ENCODE measurements at regions not wholly inside any gene's neighbourhood (a gene's known extent, or its start where the extent isn't known, plus 50 kb on each side); places are given as distances from the start of the nearest gene placed in this dataset.

- no peaks in the 10 kb centered on the region for H4K20me1 ChIP-seq (ENCODE audit: insufficient read depth, low read length)
- 0 out of 2 replicates have a peak, but pooled peaks cover 7% of the 10 kb centered on the region for H3F3A ChIP-seq (ENCODE audit: insufficient read depth, low read length)
- peaks cover 14% of the 10 kb centered on the region for H3K79me2 ChIP-seq (ENCODE audit: insufficient read depth, low read length)
These were observed 51.5 kb upstream of the MGAT5 start for GRCh38 chr2:134202371-134202770.

GRCh38 chr2:134203175-134203574 is 50.7 kb upstream of the MGAT5 start:
- H3K79me2 ChIP-seq (ENCODE audit: insufficient read depth, low read length), result peaks cover 15% of the 10 kb centered on the region

More at GRCh38 chr2:134202371-134202770, 51.5 kb upstream of the MGAT5 start:
- peaks cover 25% of the 10 kb centered on the region for H3K4me1 ChIP-seq (ENCODE audit: insufficient read depth, low read length, severe bottlenecking)
- no peaks in the 10 kb centered on the region for H3K36me3 ChIP-seq (ENCODE audit: insufficient read depth, low read length)
- H3K27me3 ChIP-seq (ENCODE audit: insufficient read depth, low read length), result no peaks in the 10 kb centered on the region
- H3K9me3 ChIP-seq (ENCODE audit: low read length), result no peaks in the 10 kb centered on the region
- no peaks in the 10 kb centered on the region for H3K9me2 ChIP-seq (ENCODE audit: low read depth, low read length)
- no peak overlapping the region for H3K27ac ChIP-seq (ENCODE audit: low read depth, low read length, poor library complexity, severe bottlenecking)
- no peak overlapping the region for H3K9ac ChIP-seq (ENCODE audit: low read length)
- no peak for TF ChIP-seq CTCF (IDR thresholded peaks at IDR 0.05; ENCODE audit: low read length)
- TF ChIP-seq EZH2 (IDR thresholded peaks at IDR 0.05; ENCODE audit: borderline replicate concordance, low read length), result no peak
- no peak overlapping the region for H3K4me2 ChIP-seq (ENCODE audit: low read length)
- H3K4me3 ChIP-seq (ENCODE audit: low read depth, low read length, poor library complexity, severe bottlenecking), result no peak overlapping the region
- no peak overlapping the region for H2AFZ ChIP-seq (ENCODE audit: low read length)

More at GRCh38 chr2:134203175-134203574, 50.7 kb upstream of the MGAT5 start:
- H3K9me3 ChIP-seq (ENCODE audit: low read length), result no peaks in the 10 kb centered on the region
- peaks cover 17% of the 10 kb centered on the region for H3K4me1 ChIP-seq (ENCODE audit: insufficient read depth, low read length, severe bottlenecking)
- H3K9me2 ChIP-seq (ENCODE audit: low read depth, low read length), result no peaks in the 10 kb centered on the region
- no peaks in the 10 kb centered on the region for H3K27me3 ChIP-seq (ENCODE audit: insufficient read depth, low read length)
- H2AFZ ChIP-seq (ENCODE audit: low read length), result no peak overlapping the region
- H3K4me2 ChIP-seq (ENCODE audit: low read length), result no peak overlapping the region
- TF ChIP-seq EZH2 (IDR thresholded peaks at IDR 0.05; ENCODE audit: borderline replicate concordance, low read length) (no peak), CTCF (IDR thresholded peaks at IDR 0.05; ENCODE audit: low read length) (no peak)
- no peaks in the 10 kb centered on the region for H4K20me1 ChIP-seq (ENCODE audit: insufficient read depth, low read length)
- no peak overlapping the region for H3K9ac ChIP-seq (ENCODE audit: low read length)
- H3K4me3 ChIP-seq (ENCODE audit: low read depth, low read length, poor library complexity, severe bottlenecking), result no peak overlapping the region
- no peak overlapping the region for H3K27ac ChIP-seq (ENCODE audit: low read depth, low read length, poor library complexity, severe bottlenecking)
- H3F3A ChIP-seq (ENCODE audit: insufficient read depth, low read length), result 0 out of 2 replicates have a peak, but pooled peaks cover 7% of the 10 kb centered on the region
- no peaks in the 10 kb centered on the region for H3K36me3 ChIP-seq (ENCODE audit: insufficient read depth, low read length)
